Superior temporal gyrus (tissue), 1 donor: ENCODE measurements at regions not wholly inside any gene's neighbourhood (a gene's known extent, or its start where the extent isn't known, plus 50 kb on each side); places are given as distances from the start of the nearest gene placed in this dataset.
A peak's percentile ranks its signal among the peaks of the same experiment; 100 is the strongest.
"Not testable (repeated sequence)": the region's sequence is repeated elsewhere in the genome, so short reads cannot be mapped to it uniquely, and the experiment has no call there.

Source experiments
- DNase-seq: peaks from one replicate; pipeline ENCODE4 v3.0.0-alpha.2; 2016; ENCODE audit errors: extremely low spot score

DNA sequence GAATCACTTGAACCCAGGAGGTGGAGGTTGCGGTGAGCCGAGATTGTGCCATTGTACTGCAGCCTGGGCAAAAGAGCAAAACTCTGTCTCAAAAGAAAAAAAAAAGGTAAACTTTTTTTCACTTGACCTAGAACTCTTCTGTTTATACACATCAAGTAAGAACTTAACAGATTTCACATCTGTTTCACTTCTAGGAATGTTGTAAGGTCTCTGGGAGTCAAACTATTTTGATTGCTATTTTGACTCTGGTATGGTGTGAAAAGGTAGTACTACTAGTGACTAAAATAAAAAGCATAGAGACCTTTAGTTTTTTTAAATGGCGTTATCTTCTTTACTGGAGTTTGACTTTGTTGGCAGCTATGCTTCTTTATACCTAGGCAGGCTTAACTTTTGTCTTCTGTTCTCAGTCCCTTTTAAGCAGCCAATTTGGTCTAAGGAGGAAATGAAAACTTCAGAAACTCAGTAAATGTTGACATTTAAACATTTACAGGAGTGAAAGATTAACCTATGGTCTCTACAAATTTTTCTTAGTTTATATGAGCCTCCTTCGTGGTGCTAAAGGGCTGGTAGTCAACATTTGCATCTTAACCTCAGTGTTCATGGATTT, 84.7 kb downstream of the METTL2B start:
- not testable (repeated sequence) for DNase-seq

- not testable (repeated sequence) for DNase-seq
Observed at GRCh38 chr7:128562795-128563194, 86.2 kb downstream of the METTL2B start.

GRCh38 chr7:128564123-128564700, 87.7 kb downstream of the METTL2B start:
- not testable (repeated sequence) for DNase-seq

DNA sequence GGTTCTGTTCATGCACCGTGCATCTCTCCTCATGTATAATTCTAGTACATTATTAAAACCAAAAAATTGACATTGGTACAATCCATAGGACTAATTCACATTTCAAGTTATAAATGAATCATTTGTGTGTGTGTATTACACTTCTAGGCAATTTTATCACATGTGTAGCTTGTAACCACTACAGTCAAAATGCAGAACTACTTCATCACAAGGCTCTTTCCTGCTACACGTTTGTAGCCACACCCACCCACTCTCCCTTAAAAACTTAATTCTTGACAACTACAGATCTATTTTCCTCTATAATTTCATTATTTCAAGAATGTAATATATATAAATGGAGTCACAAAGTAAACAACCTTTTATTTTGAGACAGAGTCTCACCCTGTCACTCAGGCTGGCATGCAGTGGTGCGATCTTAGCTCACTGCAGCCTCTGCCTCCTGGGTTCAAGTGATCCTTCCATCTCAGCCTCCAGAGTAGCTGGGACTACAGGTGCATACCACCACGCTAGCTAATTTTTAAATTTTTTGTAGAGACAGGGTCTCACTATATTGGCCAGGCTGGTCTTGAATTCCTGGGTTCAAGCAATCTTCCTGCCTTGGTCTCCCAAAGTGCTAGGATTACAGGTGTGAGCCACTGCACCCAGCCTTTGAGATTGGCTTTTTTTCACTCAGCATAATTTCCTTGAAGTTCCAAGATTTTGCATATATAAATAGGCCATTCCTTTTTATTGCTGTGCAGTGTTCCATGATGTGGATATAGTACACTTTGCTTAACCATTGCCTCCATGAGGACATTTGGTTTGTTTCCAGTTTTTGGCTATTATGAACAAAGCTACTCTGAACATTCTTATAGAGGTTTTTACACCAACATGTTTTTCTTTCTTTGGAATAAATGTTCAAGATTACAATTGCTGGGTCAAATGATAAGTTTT, 88.7 kb downstream of the METTL2B start:
- not testable (repeated sequence) for DNase-seq

- DNase-seq = not testable (repeated sequence)
Observed at GRCh38 chr7:128575277-128575676, 96.8 kb upstream of the GARIN1A start.

DNA sequence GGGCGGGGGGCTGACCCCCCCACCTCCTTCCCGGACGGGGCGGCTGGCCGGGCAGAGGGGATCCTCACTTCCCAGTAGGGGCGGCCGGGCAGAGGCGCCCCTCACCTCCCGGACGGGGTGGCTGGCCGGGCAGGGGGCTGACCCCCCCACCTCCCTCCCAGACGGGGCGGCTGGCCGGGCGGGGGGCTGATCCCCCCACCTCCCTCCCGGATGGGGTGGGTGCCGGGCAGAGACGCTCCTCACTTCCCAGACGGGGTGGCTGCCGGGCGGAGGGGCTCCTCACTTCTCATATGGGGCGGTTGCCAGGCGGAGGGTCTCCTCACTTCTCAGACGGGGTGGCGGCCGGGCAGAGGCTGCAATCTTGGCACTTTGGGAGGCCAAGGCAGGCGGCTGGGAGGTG, 95.1 kb upstream of the GARIN1A start:
- not testable (repeated sequence) for DNase-seq

GRCh38 chr7:128579843-128580242, 92.2 kb upstream of the GARIN1A start:
- not testable (repeated sequence) for DNase-seq

DNA sequence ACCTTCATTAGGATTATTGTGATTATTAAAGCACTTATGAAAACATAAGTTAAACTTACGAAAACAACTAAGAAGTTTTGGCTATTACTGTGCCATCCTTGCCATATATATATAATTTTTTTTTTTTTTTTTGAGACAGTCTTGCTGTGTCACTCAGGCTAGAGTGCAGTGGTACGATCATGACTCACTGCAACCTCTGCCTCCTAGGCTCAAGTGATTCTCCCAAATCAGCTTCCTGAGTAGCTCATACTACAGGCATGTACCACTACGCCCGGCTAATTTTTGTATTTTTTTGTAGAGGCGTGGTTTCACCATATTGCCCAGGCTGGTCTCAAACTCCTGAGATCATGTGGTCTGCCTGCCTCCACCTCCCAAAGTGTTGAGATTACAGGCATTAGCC, 91.0 kb upstream of the GARIN1A start:
- not testable (repeated sequence) for DNase-seq

DNA sequence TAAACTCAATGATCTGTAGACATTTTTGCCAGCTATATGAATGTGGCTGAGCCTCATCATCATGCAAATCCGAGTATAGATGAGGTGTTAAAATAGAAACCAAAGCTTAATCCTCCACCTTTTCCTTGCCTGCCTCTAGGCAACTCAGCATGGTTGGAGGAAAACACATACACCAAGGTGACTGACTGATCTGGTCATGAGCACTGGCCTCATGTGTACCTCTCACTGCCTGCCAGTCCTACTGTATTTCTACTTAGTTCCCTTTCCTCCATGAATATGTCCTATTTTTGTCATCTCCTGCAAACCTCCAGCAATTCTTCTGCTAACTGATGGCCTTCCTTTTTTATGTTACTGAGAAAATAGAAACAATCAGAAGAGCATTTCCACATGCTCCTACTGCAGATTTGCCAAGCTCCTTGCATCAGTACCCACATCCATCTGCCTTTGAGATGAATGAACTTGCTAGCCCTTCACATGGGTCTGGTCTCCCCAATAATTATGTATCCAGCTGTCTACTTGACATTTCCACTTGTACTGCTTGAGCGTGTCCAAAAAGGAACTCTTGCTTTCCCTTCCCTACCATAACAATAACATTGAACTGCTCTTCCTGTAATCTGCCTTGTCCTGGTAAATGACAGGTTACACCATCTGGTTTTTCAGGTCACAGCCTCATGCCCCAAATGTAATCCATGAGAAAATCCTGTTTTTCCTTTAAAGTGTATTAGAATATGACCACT, 90.1 kb upstream of the GARIN1A start:
- DNase-seq = not testable (repeated sequence)

GRCh38 chr7:128586715-128587114, 85.4 kb upstream of the GARIN1A start:
- not testable (repeated sequence) for DNase-seq

DNA sequence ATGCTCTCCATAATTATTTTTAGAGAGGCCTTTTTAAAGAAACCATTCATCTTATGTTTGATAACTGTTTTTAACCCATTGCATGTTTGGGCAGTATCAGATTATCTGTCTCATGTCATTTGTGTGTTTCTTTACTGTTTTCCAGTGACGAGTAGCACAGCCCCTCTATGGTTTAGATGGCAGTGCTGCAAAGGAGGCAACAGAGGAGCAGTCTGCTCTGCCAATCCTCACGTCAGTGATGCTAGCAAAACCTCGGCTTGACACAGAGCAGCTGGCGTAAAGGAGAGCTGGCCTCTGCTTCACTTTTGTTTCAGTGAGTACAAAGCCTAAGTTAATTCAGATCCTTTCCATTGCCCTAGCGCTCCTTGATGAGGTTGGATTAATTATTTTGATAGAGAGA, 80.4 kb upstream of the GARIN1A start:
- DNase-seq = peak; percentile 62

DNA sequence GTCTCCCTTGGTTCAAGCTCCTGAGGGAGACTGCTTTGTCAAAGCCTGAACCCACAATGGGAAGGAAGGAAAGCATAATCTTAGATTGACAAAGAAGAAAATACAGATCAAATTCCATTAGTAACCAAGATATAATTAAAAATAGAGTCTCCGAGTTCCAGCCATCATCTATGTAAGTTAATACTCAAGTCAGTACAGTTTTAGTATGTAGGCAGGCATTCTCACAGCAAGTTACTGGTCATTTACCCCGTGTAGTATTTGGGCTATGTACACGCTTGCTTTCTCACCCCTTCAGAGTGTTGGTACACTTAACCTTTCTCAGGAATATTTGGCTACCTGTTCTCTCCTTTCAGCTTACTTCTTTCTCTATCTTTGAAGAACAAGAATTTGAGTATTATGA, 79.9 kb upstream of the GARIN1A start:
- not testable (repeated sequence) for DNase-seq

- DNase-seq = not testable (repeated sequence)
Observed at GRCh38 chr7:128594061-128594460, 78.0 kb upstream of the GARIN1A start.

DNA sequence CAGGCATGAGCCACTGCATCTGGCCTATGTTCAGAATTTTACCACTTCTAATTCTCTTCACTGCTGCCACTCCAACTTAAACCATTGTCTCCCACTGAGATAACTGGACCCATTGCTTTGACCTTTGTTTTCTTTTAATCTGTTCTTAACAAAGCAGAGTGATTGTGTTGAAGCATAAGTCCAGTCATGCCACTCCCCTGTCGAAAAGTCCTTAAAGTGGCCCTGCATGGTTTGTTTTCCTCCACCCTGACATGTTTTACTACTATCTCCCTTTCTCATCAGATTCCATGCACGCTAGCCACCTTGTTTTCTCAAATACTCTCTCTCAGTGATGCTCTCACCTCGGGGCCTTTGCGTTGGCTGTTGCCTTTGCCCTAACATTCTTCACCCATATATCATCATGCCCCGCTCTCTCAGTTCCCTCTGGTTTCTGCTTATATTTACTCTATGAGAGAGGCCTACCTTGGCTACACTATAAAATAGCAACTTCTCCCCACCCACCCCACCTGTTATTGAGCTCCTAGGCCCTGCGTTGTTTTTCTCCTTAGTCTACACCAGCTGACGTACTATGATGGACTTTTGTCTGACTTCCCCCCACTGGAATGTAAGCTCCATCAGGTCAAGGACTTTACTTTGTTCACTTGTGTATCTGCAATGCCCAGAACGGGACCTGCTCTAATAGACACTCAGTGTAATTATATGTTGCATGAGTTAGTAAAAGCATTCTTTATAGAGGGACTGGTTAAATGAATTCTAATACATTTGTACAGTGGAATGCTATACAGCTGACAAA, 75.6 kb upstream of the GARIN1A start:
- not testable (repeated sequence) for DNase-seq

DNA sequence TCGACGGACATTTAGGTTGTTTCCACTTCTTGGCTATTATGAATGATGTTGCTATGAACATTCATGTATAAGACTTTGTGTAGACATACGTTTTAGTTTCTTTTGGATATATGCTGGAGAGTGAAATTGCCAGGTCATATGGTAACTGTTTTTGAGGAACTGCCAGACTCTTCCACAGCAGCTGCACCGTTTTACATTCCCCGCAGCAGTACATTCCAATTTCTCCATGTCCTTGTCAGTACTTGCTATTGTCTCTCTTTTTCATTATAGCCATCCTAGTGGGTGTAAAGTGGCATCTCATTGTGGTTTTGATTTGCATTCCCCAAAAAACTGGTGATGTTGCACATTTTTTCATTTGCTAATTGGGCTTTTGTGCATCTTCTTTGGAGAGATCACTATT, 73.1 kb upstream of the GARIN1A start:
- DNase-seq = peak; percentile 57

DNA sequence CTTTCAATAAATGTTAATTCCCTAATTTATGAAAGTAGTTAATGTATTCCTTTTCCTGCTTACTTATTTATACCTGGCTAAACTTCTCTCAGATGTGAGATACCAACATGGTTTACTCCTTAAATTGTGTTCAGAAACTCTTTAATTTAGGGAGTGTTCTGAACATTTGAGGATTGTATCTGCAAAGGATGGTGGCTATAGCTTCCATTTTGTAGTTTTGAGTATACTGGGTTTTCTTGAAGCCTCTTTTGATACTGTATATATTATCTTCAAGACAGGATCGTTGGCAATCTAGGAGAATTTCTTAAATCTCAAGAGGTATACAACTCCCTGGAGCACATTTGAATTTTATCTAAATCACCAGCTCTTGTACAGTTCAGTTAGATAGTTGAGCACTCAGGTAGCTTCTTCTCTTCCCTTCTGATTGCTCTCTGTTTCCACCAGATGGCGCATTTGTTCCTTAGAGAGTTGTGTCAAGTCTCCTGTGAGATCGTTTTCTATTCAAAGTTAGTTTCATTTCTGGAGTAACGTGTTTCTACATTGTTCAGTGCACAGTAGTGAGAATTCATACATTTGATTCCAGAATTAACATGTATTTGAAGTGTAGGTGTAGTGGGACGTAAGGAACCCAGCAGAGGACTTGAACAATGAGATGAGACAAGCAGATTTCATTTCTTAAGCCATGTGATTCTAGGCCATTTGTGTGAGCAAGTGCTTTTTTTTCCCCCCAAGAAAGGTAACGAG, 63.2 kb upstream of the GARIN1A start:
- DNase-seq = peak; percentile 72

- DNase-seq = not testable (repeated sequence)
Observed at GRCh38 chr7:128613366-128613765, 58.7 kb upstream of the GARIN1A start.

DNA sequence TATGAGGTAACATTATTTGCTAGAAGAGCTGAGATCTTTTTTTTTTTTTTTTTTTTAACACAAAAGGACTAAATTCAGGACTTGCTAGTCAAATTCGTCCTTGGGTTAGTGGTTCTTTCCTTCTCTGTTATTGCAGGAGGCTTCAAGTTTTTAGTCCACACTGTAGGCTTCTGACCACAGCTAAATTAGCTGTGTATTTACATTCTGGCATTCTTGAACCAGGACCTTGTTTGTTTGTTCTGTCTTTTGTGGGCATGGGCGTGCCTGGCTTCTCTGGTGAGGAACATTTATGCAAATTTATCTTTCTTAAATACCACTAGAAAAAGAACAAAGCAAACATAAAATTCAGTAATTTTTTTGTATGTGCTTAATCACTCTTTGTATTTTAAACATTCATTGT, 57.3 kb upstream of the GARIN1A start:
- DNase-seq = not testable (repeated sequence)

DNA sequence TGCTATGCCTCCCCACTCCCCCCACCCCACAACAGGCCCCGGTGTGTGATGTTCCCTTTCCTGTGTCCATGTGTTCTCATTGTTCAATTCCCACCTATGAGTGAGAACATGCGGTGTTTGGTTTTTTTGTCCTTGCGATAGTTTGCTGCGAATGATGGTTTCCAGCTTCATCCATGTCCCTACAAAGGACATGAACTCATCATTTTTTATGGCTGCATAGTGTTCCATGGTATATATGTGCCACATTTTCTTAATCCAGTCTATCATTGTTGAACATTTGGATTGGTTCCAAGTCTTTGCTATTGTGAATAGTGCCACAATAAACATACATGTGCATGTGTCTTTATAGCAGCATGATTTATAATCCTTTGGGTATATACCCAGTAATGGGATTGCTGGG, 55.3 kb upstream of the GARIN1A start:
- not testable (repeated sequence) for DNase-seq
